H1 (cell line): ENCODE measurements at regions not wholly inside any gene's neighbourhood (a gene's known extent, or its start where the extent isn't known, plus 50 kb on each side); places are given as distances from the start of the nearest gene placed in this dataset.

Experiments
- CTBP2 ChIP-seq: IDR thresholded peaks from 2 replicates; pipeline ENCODE4 v1.7.0; 2011; ENCODE audit warnings: borderline replicate concordance, mild to moderate bottlenecking, moderate library complexity, mixed read lengths, low read length; ENCODE audit not compliant: insufficient read depth, insufficient read length
- SIRT6 ChIP-seq: IDR thresholded peaks from one replicate; pipeline ENCODE4 v1.7.1; 2012; ENCODE audit warnings: low read length, inconsistent platforms
- YY1 ChIP-seq: IDR thresholded peaks from 2 replicates; pipeline ENCODE4 v1.6.1; 2011; ENCODE audit warnings: low read depth, mild to moderate bottlenecking, low read length

- no peak for TF ChIP-seq CTBP2
- no peak for TF ChIP-seq SIRT6
- TF ChIP-seq YY1 = no peak
Measured at GRCh38 chr9:21680590-21680989, 121.8 kb upstream of the MTAP start (continued).
